ENCODE measurements at regions not wholly inside any gene's neighbourhood (a gene's known extent, or its start where the extent isn't known, plus 50 kb on each side); places are given as distances from the start of the nearest gene placed in this dataset.

GRCh38 chr5:179405426-179406030, 60.3 kb upstream of the ADAMTS2 start:
- WGBS (ENCODE audit: insufficient coverage, low coverage, missing lambda C conversion rate): under 1% methylated on average over 16 of the region's 16 CpGs
- H3K9me3 ChIP-seq (replicated peaks; ENCODE audit: control insufficient read depth, insufficient read depth, low read depth, low read length): 0 out of 2 replicates have a peak, but pooled peaks cover 2% of the 10 kb centered on the region
- H3K9me1 ChIP-seq (ENCODE audit: control insufficient read depth, insufficient read depth, low read length): no peaks in the 10 kb centered on the region
- no peak overlapping the region for H3K4me3 ChIP-seq
- H3K36me3 ChIP-seq (ENCODE audit: control insufficient read depth, insufficient read depth, low read length): no peaks in the 10 kb centered on the region
- no peaks in the 10 kb centered on the region for H3K79me2 ChIP-seq (ENCODE audit: control insufficient read depth, insufficient read depth, low read length)
- FAIRE-seq (no peak), DNase-seq (ENCODE audit: extremely low read depth in 1 of 4, low spot score in 3 of 4) (no peak), ATAC-seq (no peak)
- intact Hi-C loops (cut with micrococcal nuclease): no loop called here
- no peaks in the 10 kb centered on the region for H4K20me1 ChIP-seq (replicated peaks; ENCODE audit: control insufficient read depth, insufficient read depth, low read length)
- H3K4me2 ChIP-seq (ENCODE audit: insufficient read depth, low read length): no peak overlapping the region
- BruUV-seq (replicated peaks): no TSS peak
- POLR2A ChIA-PET: interaction anchor here (1.1 kb wide), 1 partner anchor 20 kb away, joined by 3 read pairs; no protein-coding TSS in a partner anchor
- H3K27ac ChIP-seq (ENCODE audit: extremely low read depth, low read depth, low read length): no peak overlapping the region
- H3K4me1 ChIP-seq (replicated peaks in 1 of 2; ENCODE audit: control insufficient read depth in 2 of 2, insufficient read depth in 2 of 2, low read length in 2 of 2): peaks cover 0 to 3% of the 10 kb centered on the region in 2 experiments; a peak in 1 of 5 replicates
- peaks cover 11 to 46% of the 10 kb centered on the region in 2 experiments; a peak in 4 of 5 replicates for H3K27me3 ChIP-seq (ENCODE audit: control insufficient read depth in 2 of 2, insufficient read depth in 2 of 2, low read length in 2 of 2)
- H3K9ac ChIP-seq (ENCODE audit: insufficient read depth in 1 of 2, low read depth in 2 of 2, low read length in 2 of 2): no peak overlapping the region
- CTCF ChIA-PET (ENCODE audit: low intra/inter-chr PET ratio): no interaction called here
- no peak for TF ChIP-seq NR2C2 (CRISPR knock-in tag; IDR thresholded peaks at IDR 0.05)
- no peak for TF ChIP-seq NR2C2 (tag; IDR thresholded peaks at IDR 0.05)
- TF ChIP-seq ZFPM2 (CRISPR knock-in tag; IDR thresholded peaks at IDR 0.05): no peak
- no peak overlapping the region for H2AFZ ChIP-seq (ENCODE audit: low read depth, low read length)
- in situ Hi-C loops (cut with MboI): no loop called here

DNA sequence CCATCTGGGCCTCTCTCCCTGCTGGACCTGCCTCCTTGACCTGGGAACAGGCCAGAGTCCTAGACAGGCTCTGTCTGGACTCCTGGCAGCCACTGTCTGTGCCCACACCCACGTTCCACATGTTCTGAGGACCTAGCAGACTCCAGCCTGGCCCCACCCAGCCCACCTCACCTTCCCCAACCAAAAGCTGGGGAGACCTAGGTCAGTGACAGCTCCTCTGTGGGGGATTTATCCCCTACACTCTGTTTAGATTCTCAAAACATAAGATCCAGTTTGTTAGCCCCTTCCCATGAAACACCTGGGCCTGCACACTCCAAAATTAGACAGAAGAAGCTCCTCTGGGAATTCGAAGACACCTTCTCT, 59.8 kb upstream of the ADAMTS2 start:
- no TSS peak for BruUV-seq (replicated peaks)
- CTCF ChIA-PET (ENCODE audit: low intra/inter-chr PET ratio): no interaction called here
- H3K9me1 ChIP-seq (ENCODE audit: control insufficient read depth, insufficient read depth, low read length): no peaks in the 10 kb centered on the region
- no peak for ATAC-seq
- 0% methylated on average over 2 of the region's 2 CpGs for WGBS (ENCODE audit: insufficient coverage, low coverage, missing lambda C conversion rate)
- H3K4me1 ChIP-seq (replicated peaks in 1 of 2; ENCODE audit: control insufficient read depth in 2 of 2, insufficient read depth in 2 of 2, low read length in 2 of 2): peaks cover 0 to 3% of the 10 kb centered on the region in 2 experiments; a peak in 1 of 5 replicates
- no peaks in the 10 kb centered on the region for H3K36me3 ChIP-seq (ENCODE audit: control insufficient read depth, insufficient read depth, low read length)
- no peaks in the 10 kb centered on the region for H4K20me1 ChIP-seq (replicated peaks; ENCODE audit: control insufficient read depth, insufficient read depth, low read length)
- FAIRE-seq: no peak
- no peaks in the 10 kb centered on the region for H3K79me2 ChIP-seq (ENCODE audit: control insufficient read depth, insufficient read depth, low read length)
- in situ Hi-C loops (cut with MboI) (no loop called here), intact Hi-C loops (cut with micrococcal nuclease) (no loop called here)
- H2AFZ ChIP-seq (ENCODE audit: low read depth, low read length): no peak overlapping the region
- no peak overlapping the region for H3K4me2 ChIP-seq (ENCODE audit: insufficient read depth, low read length)
- H3K27me3 ChIP-seq (ENCODE audit: control insufficient read depth in 2 of 2, insufficient read depth in 2 of 2, low read length in 2 of 2): peaks cover 8 to 41% of the 10 kb centered on the region in 2 experiments; a peak in 4 of 5 replicates
- POLR2A ChIA-PET: interaction anchor here (0.5 to 1.1 kb wide), 2 partner anchors 19 to 1076 kb away, joined by 3 read pairs; no protein-coding TSS in a partner anchor
- H3K9ac ChIP-seq (ENCODE audit: insufficient read depth in 1 of 2, low read depth in 2 of 2, low read length in 2 of 2): no peak overlapping the region
- TF ChIP-seq NFIX (CRISPR knock-in tag; IDR thresholded peaks at IDR 0.05; ENCODE audit: low read depth) (no peak), THRA (IDR thresholded peaks at IDR 0.05) (no peak), ZNF174 (CRISPR knock-in tag; IDR thresholded peaks at IDR 0.05) (no peak), ZNF239 (CRISPR knock-in tag; IDR thresholded peaks at IDR 0.05) (no peak), ZNF253 (CRISPR knock-in tag; conservative IDR thresholded peaks at IDR 0.05) (no peak), TCF3 (CRISPR knock-in tag; IDR thresholded peaks at IDR 0.05) (no peak)
- TF ChIP-seq, protein P1, sequence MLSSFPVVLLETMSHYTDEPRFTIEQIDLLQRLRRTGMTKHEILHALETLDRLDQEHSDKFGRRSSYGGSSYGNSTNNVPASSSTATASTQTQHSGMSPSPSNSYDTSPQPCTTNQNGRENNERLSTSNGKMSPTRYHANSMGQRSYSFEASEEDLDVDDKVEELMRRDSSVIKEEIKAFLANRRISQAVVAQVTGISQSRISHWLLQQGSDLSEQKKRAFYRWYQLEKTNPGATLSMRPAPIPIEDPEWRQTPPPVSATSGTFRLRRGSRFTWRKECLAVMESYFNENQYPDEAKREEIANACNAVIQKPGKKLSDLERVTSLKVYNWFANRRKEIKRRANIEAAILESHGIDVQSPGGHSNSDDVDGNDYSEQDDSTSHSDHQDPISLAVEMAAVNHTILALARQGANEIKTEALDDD (IDR thresholded peaks at IDR 0.05): no peak
- no peak overlapping the region for H3K27ac ChIP-seq (ENCODE audit: extremely low read depth, low read depth, low read length)
- H3K9me3 ChIP-seq (replicated peaks; ENCODE audit: control insufficient read depth, insufficient read depth, low read depth, low read length): peaks cover 3% of the 10 kb centered on the region
- no peak for DNase-seq (ENCODE audit: extremely low read depth in 1 of 4, low spot score in 3 of 4)
- H3K4me3 ChIP-seq: no peak overlapping the region

Measured in K562 (cell line).